PFSK-1 (cell line): ENCODE measurements at regions not wholly inside any gene's neighbourhood (a gene's known extent, or its start where the extent isn't known, plus 50 kb on each side); places are given as distances from the start of the nearest gene placed in this dataset.

Experiments used
- POLR2AphosphoS5 ChIP-seq: IDR thresholded peaks from 2 replicates; pipeline ENCODE4 v1.6.1; 2012; ENCODE audit warnings: low read depth, mild to moderate bottlenecking, control low read depth, low read length, moderate library complexity
- TAF1 ChIP-seq: IDR thresholded peaks from 2 replicates; pipeline ENCODE4 v1.6.1; 2012; ENCODE audit warnings: low read length, control low read depth, borderline replicate concordance; ENCODE audit not compliant: insufficient read depth
- TF ChIP-seq, protein P1 (sequence below), 2 experiments: IDR thresholded peaks; 2 replicates each; pipeline versions ENCODE4 v1.6.1 to v1.8.0; 2011 to 2012; ENCODE audit warnings: low read depth in 2 of 2, low read length in 2 of 2, control low read depth in 1 of 2, inconsistent platforms in 1 of 2, mild to moderate bottlenecking in 1 of 2, moderate library complexity in 1 of 2; ENCODE audit not compliant: insufficient read depth in 1 of 2

DNA sequence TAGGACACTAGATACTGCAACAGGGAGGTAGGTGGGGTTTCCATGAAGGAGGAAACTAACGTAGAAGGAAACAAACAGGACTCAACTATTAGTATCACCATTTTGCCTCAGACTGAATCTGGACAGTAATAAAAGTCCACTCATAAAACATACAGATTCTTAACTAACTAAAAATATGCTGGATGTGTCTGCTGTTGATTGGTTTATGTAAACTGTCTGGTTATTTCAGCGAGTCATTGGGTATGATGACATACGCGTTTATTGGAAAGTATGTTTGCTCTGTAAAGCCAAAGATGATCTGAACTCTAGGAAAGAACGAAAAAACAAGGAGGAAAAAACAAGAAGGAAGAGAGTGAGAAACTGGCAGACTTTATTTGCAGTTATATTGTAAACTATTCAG is 1816.1 kb upstream of the LRRTM1 start:
- TF ChIP-seq, protein P1, sequence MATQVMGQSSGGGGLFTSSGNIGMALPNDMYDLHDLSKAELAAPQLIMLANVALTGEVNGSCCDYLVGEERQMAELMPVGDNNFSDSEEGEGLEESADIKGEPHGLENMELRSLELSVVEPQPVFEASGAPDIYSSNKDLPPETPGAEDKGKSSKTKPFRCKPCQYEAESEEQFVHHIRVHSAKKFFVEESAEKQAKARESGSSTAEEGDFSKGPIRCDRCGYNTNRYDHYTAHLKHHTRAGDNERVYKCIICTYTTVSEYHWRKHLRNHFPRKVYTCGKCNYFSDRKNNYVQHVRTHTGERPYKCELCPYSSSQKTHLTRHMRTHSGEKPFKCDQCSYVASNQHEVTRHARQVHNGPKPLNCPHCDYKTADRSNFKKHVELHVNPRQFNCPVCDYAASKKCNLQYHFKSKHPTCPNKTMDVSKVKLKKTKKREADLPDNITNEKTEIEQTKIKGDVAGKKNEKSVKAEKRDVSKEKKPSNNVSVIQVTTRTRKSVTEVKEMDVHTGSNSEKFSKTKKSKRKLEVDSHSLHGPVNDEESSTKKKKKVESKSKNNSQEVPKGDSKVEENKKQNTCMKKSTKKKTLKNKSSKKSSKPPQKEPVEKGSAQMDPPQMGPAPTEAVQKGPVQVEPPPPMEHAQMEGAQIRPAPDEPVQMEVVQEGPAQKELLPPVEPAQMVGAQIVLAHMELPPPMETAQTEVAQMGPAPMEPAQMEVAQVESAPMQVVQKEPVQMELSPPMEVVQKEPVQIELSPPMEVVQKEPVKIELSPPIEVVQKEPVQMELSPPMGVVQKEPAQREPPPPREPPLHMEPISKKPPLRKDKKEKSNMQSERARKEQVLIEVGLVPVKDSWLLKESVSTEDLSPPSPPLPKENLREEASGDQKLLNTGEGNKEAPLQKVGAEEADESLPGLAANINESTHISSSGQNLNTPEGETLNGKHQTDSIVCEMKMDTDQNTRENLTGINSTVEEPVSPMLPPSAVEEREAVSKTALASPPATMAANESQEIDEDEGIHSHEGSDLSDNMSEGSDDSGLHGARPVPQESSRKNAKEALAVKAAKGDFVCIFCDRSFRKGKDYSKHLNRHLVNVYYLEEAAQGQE (IDR thresholded peaks at IDR 0.05; ENCODE audit: insufficient read depth in 1 of 2, low read depth in 2 of 2, low read length in 2 of 2): no peak
- TF ChIP-seq TAF1: no peak
- no peak for TF ChIP-seq POLR2AphosphoS5
